K562 (cell line): ENCODE measurements at regions not wholly inside any gene's neighbourhood (a gene's known extent, or its start where the extent isn't known, plus 50 kb on each side); places are given as distances from the start of the nearest gene placed in this dataset.
"Not testable (repeated sequence)": the region's sequence is repeated elsewhere in the genome, so short reads cannot be mapped to it uniquely, and the experiment has no call there.

ENCODE experiments used
- ATAC-seq: fragments of 200-7000 bp; cut with Tn5 transposase; 3 replicates; pipeline ENCODE4 v1.9.1; 2020; ENCODE audit warnings: moderate library complexity
- BruUV-seq: library from RNA; stranded (reverse); fragments of 400-500 nt; replicated peaks from 2 replicates; lab custom pipeline; 2021; lab: Mats Ljungman, UMichigan
- CTCF ChIA-PET: fragments of 300-600 bp; formaldehyde crosslinking; extraction: SDS; loops from one replicate; lab custom pipeline; 2021; ENCODE audit warnings: low intra/inter-chr PET ratio; lab: Yijun Ruan, JAX
- POLR2A ChIA-PET: fragments of 300-600, 350-650 bp; sonication (Branson Sonifier 250); formaldehyde crosslinking; extraction: SDS; loops from one replicate; lab custom pipeline; 2021; ENCODE audit warnings: antibody characterized with exemption, inconsistent platforms; lab: Yijun Ruan, JAX
- DNase-seq, 4 experiments: peaks; one replicate each; pipeline versions ENCODE4 v3.0.0 to v3.0.0-alpha.2; 2011 to 2018; ENCODE audit warnings: low spot score in 3 of 4, mixed read lengths in 3 of 4; ENCODE audit errors: extremely low read depth in 1 of 4
- FAIRE-seq: peaks from 2 replicates; lab custom pipeline; 2011; peaks lifted over from hg19 to GRCh38; lab: Jason Lieb, UNC
- H2AFZ ChIP-seq: 2 replicates; pipeline ENCODE4 v1.6.0; 2011; ENCODE audit warnings: low read depth, low read length, control low read depth, inconsistent platforms
- H3K27ac ChIP-seq: fragments of 200-600 bp; 3 replicates; pipeline ENCODE4 v1.8.0; 2011; ENCODE audit warnings: low read depth, mild to moderate bottlenecking, control low read depth, inconsistent platforms, low read length, moderate library complexity, mixed read lengths; ENCODE audit errors: extremely low read depth
- H3K27me3 ChIP-seq, 2 experiments: fragments of 300-600 bp in 1 of 2; 2 replicates in 1 of 2; 3 replicates in 1 of 2; pipeline versions ENCODE4 v1.6.0 to v1.8.0; 2011; ENCODE audit warnings: inconsistent platforms in 2 of 2, low read length in 2 of 2, mild to moderate bottlenecking in 1 of 2, mixed read lengths in 1 of 2, moderate library complexity in 1 of 2; ENCODE audit not compliant: control insufficient read depth in 2 of 2, insufficient read depth in 2 of 2
- H3K36me3 ChIP-seq: fragments of 300-600 bp; 3 replicates; pipeline ENCODE4 v1.8.0; 2011; ENCODE audit warnings: mild to moderate bottlenecking, low read length, inconsistent platforms; ENCODE audit not compliant: control insufficient read depth, insufficient read depth
- H3K4me1 ChIP-seq, 2 experiments: fragments of 200-600 bp in 1 of 2; replicated peaks in 1 of 2; 2 replicates in 1 of 2; 3 replicates in 1 of 2; pipeline versions ENCODE4 v1.5.1 to v1.8.0; 2011; ENCODE audit warnings: inconsistent platforms in 2 of 2, low read length in 2 of 2, mild to moderate bottlenecking in 1 of 2, mixed read lengths in 1 of 2, moderate library complexity in 1 of 2; ENCODE audit not compliant: control insufficient read depth in 2 of 2, insufficient read depth in 2 of 2
- H3K4me2 ChIP-seq: 2 replicates; pipeline ENCODE4 v1.6.1; 2011; ENCODE audit warnings: low read length, control low read depth, inconsistent platforms, mixed read lengths; ENCODE audit not compliant: insufficient read depth
- H3K4me3 ChIP-seq: fragments of 200-600 bp; sonication (generic), shearing (Covaris generic); 2 replicates; pipeline ENCODE4 v1.5.1; 2016; ENCODE audit warnings: control low read depth, inconsistent platforms
- H3K79me2 ChIP-seq: fragments of 200-600 bp; 3 replicates; pipeline ENCODE4 v1.8.0; 2011; ENCODE audit warnings: low read length, inconsistent platforms; ENCODE audit not compliant: control insufficient read depth, insufficient read depth
- H3K9ac ChIP-seq, 2 experiments: 2 replicates each; pipeline versions ENCODE4 v1.6.0 to v1.6.1; 2011; ENCODE audit warnings: low read depth in 2 of 2, low read length in 2 of 2, control low read depth in 1 of 2, inconsistent platforms in 1 of 2, mild to moderate bottlenecking in 1 of 2, mixed read lengths in 1 of 2; ENCODE audit not compliant: insufficient read depth in 1 of 2
- H3K9me1 ChIP-seq: one replicate; pipeline ENCODE4 v1.6.0; 2011; ENCODE audit warnings: inconsistent platforms, mild to moderate bottlenecking, low read length, moderate library complexity; ENCODE audit not compliant: control insufficient read depth, insufficient read depth
- H3K9me3 ChIP-seq: replicated peaks from 2 replicates; pipeline ENCODE4 v1.5.1; 2011; ENCODE audit warnings: low read depth, low read length, inconsistent platforms; ENCODE audit not compliant: control insufficient read depth, insufficient read depth
- H4K20me1 ChIP-seq: replicated peaks from 2 replicates; pipeline ENCODE4 v1.6.1; 2011; ENCODE audit warnings: low read length, inconsistent platforms, mixed read lengths; ENCODE audit not compliant: control insufficient read depth, insufficient read depth
- FIP1L1 ChIP-seq: fragments of 200-400 bp; formaldehyde crosslinking; IDR thresholded peaks from 2 replicates; pipeline ENCODE4 v1.6.1; 2018; ENCODE audit warnings: mild to moderate bottlenecking, low read depth, low read length; ENCODE audit not compliant: poor library complexity, severe bottlenecking
- HNRNPH1 ChIP-seq: fragments of 200-400 bp; formaldehyde crosslinking; optimal IDR thresholded peaks from 2 replicates; pipeline ENCODE3; 2017; ENCODE audit warnings: low read depth, mild to moderate bottlenecking, low read length, moderate library complexity
- KLF1 ChIP-seq: fragments of 450-650 bp; IDR thresholded peaks from 2 replicates; pipeline ENCODE4 v1.6.1; 2016; ENCODE audit warnings: missing genetic modification characterization, missing compliant biosample characterization
- POLR2AphosphoS5 ChIP-seq: IDR thresholded peaks from 2 replicates; pipeline ENCODE4 v1.6.1; 2011; ENCODE audit warnings: mild to moderate bottlenecking, low read depth, low read length, moderate library complexity; ENCODE audit not compliant: control insufficient read depth, insufficient read depth
- SMC3 ChIP-seq: conservative IDR thresholded peaks from 2 replicates; pipeline ENCODE4 v1.6.1; 2011; ENCODE audit warnings: low read depth, low read length, improper control_type of control experiment; ENCODE audit not compliant: insufficient read depth
- TAF15 ChIP-seq: fragments of 200-400 bp; formaldehyde crosslinking; IDR thresholded peaks from 2 replicates; pipeline ENCODE4 v1.6.1; 2017; ENCODE audit warnings: mild to moderate bottlenecking, low read depth, low read length, moderate library complexity
- TRIM28 ChIP-seq: fragments of 450-650 bp; IDR thresholded peaks from 2 replicates; pipeline ENCODE4 v1.6.1; 2017
- WGBS: fragments of 100-300 bp; shearing (Covaris generic); methylation state at CpG from one replicate; pipeline ENCODE4 v1.1.6; 2016; ENCODE audit warnings: low coverage, mixed read lengths; ENCODE audit not compliant: insufficient coverage; ENCODE audit errors: missing lambda C conversion rate; 5-methylcytosine and 5-hydroxymethylcytosine counted together
- in situ Hi-C: fragments of 300-500 bp; cut with MboI; formaldehyde crosslinking; loops from 4 replicates; pipeline ENCODE4 v1.15.0; 2018; ENCODE audit warnings: inconsistent platforms, mixed read lengths
- intact Hi-C: fragments of 100-400 bp; cut with micrococcal nuclease; formaldehyde crosslinking; loops from 2 replicates; pipeline ENCODE4 v1.14.2; 2022
- TF ChIP-seq, protein P1 (sequence below): IDR thresholded peaks from 3 replicates; pipeline ENCODE4 v1.6.1; 2011; ENCODE audit warnings: borderline replicate concordance, mild to moderate bottlenecking; ENCODE audit not compliant: insufficient read length, insufficient read depth

DNA sequence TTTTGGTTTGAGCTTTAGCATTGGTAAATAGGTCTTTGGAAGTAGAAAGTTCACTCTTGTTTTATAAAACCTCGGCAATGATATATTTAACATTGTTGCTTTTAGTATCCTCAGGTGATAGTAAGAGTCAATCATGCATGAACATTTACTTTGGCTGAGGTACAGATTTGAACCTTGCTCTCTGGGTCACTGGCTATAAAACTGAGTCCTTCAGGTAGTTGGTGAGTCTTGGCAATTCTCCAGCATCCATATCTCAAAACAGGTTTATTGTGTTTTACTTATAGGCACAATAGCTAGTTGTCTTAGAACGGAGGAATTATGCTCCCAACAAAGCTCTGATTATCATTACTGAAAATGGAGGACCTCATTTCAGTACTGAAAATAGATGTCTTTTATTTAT is 75.1 kb downstream of the MAT2B start:
- no peak overlapping the region for H3K4me3 ChIP-seq
- H3K4me2 ChIP-seq, result no peak overlapping the region
- no peak overlapping the region for H3K9ac ChIP-seq
- no TSS peak for BruUV-seq
- ChIA-PET POLR2A (no interaction called here), CTCF (no interaction called here)
- no peaks in the 10 kb centered on the region for H3K4me1 ChIP-seq
- no peaks in the 10 kb centered on the region for H3K27me3 ChIP-seq
- no peaks in the 10 kb centered on the region for H3K79me2 ChIP-seq
- H3K9me3 ChIP-seq, result no peaks in the 10 kb centered on the region
- WGBS, result 3% methylated on average over 2 of the region's 2 CpGs
- TF ChIP-seq TRIM28 (no peak), KLF1 (tag) (no peak), TAF15 (no peak), SMC3 (no peak), FIP1L1 (no peak), HNRNPH1 (no peak), POLR2AphosphoS5 (no peak)
- TF ChIP-seq, protein P1, sequence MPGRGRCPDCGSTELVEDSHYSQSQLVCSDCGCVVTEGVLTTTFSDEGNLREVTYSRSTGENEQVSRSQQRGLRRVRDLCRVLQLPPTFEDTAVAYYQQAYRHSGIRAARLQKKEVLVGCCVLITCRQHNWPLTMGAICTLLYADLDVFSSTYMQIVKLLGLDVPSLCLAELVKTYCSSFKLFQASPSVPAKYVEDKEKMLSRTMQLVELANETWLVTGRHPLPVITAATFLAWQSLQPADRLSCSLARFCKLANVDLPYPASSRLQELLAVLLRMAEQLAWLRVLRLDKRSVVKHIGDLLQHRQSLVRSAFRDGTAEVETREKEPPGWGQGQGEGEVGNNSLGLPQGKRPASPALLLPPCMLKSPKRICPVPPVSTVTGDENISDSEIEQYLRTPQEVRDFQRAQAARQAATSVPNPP, result no peak
- no peak overlapping the region for H3K27ac ChIP-seq
- ATAC-seq (no peak), FAIRE-seq (no peak), DNase-seq (no peak)
- no peaks in the 10 kb centered on the region for H3K9me1 ChIP-seq
- intact Hi-C loops, result no loop called here
- no peaks in the 10 kb centered on the region for H3K36me3 ChIP-seq
- in situ Hi-C loops, result no loop called here
- no peaks in the 10 kb centered on the region for H4K20me1 ChIP-seq
- no peak overlapping the region for H2AFZ ChIP-seq

DNA sequence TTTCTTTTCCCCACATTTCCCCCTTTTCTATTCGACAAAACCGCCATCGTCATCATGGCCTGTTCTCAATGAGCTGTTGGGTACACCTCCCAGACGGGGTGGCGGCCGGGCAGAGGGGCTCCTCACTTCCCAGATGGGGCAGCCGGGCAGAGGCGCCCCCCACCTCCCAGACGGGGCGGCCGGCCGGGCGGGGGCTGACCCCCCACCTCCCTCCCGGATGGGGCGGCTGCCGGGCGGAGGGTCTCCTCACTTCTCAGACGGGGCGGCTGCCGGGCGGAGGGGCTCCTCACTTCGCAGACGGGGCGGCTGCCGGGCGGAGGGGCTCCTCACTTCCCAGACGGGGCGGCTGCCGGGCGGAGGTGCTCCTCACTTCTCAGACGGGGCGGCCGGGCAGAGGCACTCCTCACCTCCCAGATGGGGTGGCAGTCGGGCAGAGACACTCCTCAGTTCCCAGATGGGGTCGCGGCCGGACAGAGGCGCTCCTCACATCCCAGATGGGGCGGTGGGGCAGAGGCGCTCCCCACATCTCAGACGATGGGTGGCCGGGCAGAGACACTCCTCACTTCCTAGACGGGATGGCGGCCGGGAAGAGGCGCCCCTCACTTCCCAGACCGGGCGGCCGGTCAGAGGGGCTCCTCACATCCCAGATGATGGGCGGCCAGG is 78.2 kb downstream of the MAT2B start:
- 1% methylated on average over 30 of the region's 50 CpGs for WGBS
- H3K4me1 ChIP-seq, POLR2A ChIA-PET, H3K4me3 ChIP-seq, H3K36me3 ChIP-seq, ATAC-seq, DNase-seq, FAIRE-seq, H3K9ac ChIP-seq, intact Hi-C loops, H4K20me1 ChIP-seq, H2AFZ ChIP-seq, H3K27me3 ChIP-seq, H3K9me3 ChIP-seq, H3K79me2 ChIP-seq, CTCF ChIA-PET, H3K27ac ChIP-seq, in situ Hi-C loops, H3K9me1 ChIP-seq, H3K4me2 ChIP-seq, BruUV-seq: not testable (repeated sequence)
